HG03280 (cell line): ENCODE measurements at regions not wholly inside any gene's neighbourhood (a gene's known extent, or its start where the extent isn't known, plus 50 kb on each side); places are given as distances from the start of the nearest gene placed in this dataset.
"Not testable (repeated sequence)": the region's sequence is repeated elsewhere in the genome, so short reads cannot be mapped to it uniquely, and the experiment has no call there.

Experiments used
- ATAC-seq: cut with Tn5 transposase; IDR thresholded peaks from one replicate; pipeline ENCODE4 v1.9.1; 2021; ENCODE audit warnings: mild to moderate bottlenecking, moderate library complexity; ENCODE audit not compliant: unreplicated experiment

DNA sequence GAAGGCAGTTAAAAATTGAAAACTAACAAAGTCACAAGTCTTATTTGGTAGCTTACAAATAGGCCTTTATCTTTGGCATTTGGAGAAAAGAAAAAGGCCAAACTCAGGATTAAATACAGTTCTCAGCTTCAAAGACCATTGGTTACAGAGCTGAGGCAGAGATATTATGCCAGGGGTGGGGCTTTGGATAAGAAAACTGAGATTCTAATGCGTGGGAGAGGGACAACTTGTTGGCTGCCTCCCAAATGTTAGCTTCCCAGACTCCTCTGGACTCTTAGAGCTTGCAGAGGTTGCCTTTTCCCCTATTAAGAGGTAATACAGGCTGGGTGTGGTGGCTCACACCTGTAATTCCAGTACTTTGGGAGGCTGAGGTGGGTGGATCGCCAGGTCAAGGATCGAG lies 231.8 kb downstream of the SQOR start:
- ATAC-seq = no peak

DNA sequence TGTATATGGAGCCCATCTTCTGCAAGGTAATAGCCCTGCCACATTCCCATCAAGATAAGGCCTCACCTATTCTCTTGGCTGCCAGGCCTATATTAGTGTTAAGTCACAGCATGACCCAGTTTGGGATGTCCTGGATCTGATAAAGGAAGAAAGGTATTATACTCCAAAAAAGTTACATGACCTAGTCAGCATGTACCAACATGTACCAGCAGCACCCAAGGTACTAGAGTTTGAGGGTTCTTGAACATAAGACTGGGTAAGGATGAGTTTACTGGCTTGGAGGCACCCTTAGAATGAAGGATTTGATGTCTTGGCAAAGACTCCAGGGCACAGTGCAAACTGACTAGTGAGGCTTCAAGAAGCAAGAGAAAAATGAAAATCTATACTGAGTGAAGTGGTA lies 232.5 kb downstream of the SQOR start:
- ATAC-seq = no peak

DNA sequence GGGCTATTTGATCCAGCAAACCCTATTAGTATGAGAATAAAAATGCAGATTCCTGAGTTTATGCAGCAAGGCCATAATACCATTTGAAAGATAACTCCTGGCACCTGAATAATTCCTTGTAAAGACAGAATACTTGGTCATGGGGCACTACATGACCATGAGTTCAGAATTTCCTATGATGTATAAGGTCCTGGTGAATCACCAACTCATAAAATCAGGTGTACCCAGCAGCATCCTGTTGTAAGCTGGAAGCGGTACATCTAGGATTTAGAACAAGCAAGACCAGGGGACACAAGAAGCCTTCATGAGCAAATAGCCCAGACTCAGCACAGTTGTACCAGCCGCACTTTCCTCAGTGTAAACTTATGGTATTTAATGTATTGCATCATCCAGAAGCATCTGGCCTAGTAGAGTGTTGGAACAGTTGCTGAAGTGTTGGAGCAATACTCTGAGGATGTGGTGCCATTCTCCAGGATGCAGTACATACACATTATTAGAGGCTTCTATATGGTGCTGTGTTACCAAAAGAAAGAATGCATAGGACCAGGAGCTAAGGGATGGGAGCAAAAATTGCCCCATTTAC lies 233.4 kb downstream of the SQOR start:
- ATAC-seq = no peak

DNA sequence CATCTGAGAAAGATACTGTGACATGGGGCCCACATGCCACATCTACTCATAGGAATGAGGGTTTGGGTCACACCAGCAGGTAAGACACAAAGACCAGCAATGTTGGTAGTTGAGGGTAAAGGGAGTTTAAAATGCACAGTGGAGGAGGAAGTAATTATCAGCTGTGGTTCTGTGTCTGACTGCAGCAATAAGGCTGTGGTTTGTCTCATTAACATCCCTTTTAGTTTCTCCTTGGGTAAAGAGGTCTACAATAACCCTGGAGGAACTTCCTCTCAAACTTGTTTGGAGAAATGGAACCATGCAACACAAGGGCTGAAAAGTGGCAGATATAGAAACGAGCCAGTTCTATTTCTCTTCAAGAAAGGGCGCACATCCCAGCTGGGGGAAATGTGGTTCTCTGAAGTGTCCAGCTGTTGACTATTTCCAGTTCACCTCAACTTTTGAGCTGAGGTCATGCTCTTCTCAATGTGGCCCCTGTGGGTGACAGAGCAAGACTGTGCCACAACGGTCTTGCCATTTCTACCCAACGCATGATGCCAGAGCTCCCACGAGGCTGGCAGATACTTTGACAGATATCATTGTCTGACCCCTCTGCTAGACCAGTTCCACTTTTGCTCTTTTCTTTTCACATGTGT lies 234.3 kb downstream of the SQOR start:
- no peak for ATAC-seq

DNA sequence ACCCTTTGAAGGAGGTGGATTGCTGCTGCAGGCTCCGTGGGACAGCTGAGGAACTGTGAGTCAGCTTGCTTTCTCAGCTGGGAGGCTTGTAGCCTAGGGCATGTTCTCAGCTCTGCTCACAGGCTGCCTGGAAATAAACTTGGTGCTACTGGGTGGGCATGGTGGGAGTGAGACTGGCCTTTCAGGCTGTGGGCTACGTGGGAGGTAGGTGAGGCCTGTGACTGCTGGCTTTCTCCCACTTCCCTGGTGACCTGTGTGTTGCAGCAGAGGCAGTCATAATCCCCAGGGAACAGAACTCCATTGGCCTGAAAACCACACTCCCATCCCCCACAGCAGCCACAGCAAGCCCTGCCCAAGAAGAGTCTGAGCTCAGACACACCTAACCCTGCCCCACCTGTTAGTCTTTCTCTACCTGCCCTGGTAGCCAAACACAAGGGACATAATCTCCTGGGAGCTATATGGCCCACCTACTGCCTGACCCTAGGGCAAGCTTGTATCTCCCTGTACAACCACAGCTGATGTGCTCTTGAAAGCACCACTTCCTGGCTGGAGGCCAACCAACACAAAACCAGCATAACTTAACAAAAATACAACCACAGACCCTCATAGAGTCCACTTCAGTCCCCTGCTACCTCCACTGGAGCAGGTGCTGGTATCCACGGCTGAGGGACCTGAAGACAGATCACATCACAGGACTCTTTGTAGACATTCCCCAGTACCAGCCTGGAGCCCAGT lies 236.5 kb downstream of the SQOR start:
- ATAC-seq = no peak

DNA sequence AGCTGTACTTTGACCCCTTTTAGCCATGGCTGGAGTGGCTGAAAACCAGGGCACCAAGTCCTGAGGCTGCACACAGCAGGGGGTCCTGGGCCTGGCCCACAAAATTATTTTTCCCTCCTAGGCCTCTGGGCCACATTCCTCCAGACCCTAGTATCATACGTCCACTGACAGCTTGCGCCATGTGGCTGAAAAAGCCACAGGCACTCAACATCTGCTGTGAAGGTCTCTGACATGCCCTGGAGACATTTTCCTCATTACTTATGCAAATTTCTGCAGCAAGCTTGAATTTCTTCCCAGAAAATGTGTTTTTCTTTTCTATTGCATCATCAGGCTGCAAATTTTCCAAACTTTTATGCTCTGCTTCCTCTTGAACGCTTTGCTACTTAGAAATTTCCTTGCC lies 239.0 kb downstream of the SQOR start:
- ATAC-seq = no peak

DNA sequence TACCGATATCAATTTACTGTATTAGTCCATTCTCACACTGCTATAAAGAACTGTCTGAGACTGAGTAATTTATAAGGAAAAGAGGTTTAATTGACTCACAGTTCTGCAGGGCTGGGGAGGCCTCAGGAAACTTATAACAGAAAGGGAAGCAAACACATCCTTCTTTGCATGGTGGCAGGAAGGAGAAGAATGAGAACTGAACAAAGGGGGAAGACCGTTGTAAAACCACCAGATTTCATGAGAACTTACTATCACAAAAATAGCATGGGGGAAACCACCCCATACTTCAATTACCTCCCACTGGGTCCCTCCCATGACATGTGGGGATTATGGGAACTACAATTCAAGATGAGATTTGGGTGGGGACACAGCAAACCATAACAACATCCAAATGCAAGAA lies 239.7 kb downstream of the SQOR start:
- not testable (repeated sequence) for ATAC-seq

DNA sequence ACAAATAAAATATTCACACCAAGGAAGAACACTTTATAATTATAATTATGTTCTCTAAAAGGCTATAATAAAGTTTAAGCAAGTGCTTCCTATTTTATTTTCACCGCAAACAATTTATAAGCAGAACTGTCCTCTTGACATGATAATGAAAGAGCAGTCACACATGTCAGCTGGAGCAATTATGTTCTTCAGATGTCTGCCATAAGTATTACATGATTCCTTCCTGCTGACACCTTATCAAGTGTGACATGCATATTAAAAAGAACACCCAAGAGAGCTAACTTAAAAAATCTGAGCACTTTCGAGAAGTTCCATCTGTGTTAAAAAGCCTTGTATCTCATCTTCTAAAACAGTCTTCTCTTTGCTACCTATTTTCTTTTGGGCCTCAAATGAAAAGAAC lies 249.5 kb downstream of the SQOR start:
- ATAC-seq = no peak

DNA sequence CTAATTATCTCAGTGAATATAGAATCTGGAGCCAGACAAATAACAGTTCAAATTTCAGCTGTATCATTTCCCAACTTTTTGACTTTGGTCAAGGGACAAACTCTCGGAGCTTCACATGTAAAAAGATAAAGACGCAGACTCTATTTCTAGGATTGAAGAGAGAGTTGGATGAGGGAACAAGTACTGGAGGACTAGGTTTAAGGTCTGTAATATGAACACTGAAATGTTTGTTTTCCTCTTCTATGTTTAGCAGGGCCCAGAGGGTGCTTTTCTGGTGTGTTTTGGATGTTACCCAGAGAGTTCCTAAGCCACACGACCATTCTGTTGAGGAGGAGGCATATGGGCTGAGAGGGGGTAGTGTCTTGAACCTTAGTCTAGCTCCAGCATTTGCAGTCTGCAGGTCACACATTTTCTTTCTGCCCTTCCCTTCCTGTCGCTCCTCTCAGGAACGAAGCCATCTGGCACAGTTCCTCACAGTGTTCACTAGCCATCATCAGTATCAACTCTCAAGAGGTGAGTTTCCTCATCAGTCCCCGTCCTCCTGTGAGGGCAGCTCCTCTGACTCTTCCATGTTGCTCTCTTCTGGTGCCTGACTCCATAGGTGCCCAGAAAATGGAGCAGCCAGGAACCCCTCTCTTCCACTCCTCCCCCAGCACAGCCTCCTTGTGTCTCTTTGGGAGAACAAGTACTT lies 250.1 kb downstream of the SQOR start:
- ATAC-seq = no peak

DNA sequence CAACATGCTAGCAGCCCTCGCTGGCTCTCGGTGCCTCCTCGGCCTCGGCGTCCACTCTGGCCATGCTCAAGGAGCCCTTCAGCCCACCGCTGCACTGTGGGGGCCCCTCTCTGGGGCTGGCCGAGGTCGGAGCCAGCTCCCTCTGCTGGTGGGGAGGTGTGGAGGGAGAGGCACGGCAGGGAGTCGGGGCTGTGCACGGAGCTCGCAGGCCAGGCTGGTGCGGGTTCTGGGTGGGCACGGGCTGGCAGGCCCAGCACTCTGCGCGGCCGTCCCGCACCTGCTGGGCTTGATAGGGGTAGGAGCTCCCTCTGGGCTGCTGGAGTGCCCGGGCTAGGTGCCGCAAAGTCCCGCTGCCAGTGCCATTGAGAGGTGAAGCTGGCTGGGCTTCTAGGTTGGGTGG lies 251.0 kb downstream of the SQOR start:
- no peak for ATAC-seq

DNA sequence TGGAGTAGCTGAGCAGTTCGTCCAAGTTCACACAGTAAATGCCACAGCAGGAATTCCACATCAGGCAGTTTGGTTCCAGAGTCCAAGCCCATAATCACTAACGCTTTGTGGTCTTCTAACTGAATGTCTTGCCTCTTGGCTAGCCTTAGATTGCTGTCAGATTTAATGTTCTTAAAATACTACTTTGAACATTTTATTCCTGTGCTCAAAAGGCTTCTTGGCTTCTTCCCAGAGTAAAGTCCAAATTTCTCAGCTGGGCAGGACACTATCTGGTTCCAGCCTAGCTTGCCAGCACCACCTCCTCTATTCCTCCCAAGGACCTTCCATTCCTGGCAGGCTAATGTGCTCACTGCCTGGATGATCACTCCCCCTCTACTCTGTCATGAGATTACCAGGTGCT lies 256.9 kb downstream of the SQOR start:
- no peak for ATAC-seq

DNA sequence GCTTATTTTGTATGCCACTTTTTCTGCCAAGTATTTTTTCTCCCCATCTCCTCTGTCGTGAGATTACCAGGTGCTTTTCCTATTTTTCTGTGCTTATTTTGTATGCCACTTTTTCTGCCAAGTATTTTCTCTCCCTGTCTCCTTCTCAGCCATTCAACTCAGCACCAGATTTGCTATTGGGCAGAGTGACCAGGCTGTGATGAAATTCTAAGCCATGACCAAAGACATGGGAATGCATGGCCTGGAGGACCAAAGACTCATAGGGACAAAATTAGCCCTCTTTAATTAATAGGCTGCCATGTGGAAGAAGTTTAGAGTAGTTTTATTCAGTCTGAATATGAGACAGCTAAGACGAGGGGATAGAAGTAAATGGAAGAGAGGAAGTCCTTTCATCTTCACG lies 257.4 kb downstream of the SQOR start:
- ATAC-seq = no peak

DNA sequence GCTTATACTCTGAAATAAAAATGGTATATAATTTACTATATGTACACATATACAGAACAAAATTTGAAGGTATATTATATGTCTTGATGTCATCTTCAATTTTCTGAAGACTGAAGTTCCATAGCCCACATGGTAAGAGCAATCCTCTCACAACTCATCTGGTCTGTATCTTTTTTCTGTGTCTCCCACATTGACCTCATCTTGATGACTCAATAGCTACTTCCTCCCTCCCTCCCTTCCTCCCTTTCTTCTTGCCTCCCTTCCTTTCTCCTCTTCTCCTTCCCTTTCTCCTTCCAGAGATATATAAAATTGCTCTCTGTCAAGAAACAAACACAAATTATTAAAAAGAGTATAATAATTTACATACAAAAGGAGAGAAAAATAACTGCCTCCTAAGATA lies 268.5 kb downstream of the SQOR start:
- ATAC-seq = no peak

DNA sequence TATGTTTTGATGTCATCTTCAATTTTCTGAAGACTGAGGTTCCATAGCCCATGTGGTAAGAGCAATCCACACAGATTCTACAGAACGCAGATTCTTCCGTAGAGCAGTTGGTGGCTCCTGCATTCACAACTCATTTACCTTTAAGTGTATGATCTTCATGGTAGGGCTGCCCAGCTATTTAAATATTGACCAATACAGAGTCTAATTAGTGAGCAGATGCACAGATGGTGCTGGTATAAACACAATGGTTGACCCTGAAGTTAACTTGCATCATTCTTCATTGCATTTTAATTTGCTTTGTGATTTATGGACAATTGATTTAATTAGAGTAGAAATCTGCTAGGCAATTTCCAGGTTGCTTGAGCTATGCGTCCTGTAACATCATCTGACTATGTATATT lies 269.2 kb downstream of the SQOR start:
- ATAC-seq = no peak

DNA sequence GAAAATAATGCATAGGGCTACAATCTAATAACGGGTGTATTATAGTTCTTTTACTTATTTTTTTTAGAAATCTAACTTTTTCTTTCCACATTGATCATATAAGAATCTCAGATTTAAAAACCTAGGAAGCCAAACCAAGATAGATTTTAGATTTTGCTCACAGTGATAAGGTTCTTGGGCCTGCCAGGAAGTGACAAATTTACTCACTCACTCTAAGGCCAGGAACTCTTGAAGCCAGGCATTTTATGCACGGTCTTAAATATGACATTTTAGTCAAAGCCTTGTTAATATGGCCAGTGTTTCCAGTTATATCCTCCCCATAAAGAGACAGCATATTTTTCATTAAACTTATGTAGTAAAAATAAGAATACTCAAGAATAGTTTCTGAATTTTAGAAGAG lies 271.4 kb downstream of the SQOR start:
- no peak for ATAC-seq

DNA sequence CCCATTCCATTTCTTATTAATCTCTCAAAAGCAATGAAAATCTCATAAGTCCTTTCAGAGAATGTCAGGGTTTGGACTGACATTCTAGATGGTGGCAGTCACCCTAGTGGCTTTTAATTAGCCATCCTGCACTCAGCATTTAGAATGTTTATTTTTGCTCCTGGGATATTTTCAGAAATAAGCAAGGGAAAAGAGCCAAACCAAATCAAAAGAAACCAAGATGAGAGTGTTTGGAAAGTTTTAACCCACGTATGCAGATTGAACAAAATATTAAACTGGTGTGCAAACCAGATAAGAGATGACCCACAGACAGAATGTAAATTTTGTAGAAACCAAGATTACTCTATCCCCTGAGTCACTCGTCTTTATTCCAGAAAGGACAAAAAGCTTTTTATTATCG lies 275.8 kb downstream of the SQOR start:
- ATAC-seq = no peak

DNA sequence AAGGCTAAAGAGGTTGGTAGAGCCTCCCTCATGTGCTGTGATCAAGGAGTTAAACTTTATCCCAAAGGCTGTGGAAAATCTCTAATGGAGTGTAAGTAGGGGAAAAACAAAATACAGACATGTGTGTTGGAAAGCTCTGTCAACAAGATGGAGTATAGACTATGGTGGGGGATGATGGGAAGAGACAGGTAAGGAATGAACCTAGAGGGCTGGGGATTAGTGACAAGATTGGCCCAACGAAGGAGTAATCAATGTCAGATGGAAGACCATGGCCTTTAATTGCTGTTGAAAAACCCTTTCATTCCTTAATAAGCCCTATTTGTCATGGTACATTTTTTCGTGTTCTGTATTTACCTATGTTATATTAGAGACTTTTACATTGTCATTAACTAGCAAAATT lies 278.6 kb downstream of the SQOR start:
- ATAC-seq = no peak

DNA sequence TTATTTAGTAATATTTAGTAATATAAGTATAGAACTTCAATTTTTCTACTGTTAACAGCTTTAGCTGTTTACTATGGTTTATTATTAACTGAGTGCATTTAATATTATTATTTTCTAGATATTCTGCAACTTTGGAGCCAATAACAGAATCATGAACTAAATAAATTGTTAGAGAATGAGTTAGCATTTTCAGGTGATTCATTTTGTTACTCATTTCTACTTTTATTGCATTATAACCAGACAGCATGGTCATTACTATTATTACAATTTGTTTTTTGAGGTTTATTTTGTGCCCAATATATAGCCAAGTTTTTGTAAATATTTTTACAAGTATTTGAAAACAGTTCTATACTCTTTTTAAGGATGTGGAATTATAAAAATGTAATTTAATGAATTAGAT lies 279.6 kb downstream of the SQOR start:
- ATAC-seq = no peak

DNA sequence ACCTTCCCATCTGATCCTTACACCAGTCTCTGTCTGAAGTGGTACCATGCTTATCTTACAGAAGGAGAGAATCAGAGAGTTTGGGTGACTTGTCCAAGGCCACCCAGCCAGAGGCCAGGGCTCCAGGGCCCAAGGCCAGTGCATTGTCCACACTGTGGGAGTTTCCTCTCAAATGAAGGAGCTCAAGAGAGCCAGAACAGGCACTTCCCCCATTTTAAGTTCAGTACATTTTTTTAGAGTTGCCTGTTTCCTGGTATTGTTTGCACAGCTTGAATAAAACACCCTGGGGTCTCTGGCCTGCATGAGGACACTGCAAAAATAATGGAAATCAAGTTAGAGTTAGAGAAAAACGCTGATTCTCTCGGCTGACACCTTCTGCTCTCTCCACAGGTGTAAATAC lies 284.0 kb downstream of the SQOR start:
- ATAC-seq = no peak

DNA sequence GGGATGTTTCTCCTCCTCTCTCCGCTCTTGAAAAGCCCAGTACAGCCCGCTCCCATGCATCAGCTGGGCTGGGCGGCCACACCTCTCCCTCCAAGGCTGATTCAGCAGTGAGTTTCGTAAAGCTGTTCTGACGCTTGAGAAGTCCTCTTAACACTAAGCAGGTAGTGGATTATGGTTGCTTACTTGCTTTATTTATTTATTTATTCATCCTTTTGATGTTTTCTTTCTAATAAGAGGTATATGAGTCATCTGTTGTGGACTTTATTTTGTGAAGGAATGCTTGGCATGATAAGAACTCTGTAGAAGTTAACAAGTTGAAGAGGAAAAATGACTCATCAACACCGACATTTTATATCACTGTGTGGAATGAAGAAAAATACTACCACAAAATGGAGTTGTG lies 285.0 kb downstream of the SQOR start:
- no peak for ATAC-seq

DNA sequence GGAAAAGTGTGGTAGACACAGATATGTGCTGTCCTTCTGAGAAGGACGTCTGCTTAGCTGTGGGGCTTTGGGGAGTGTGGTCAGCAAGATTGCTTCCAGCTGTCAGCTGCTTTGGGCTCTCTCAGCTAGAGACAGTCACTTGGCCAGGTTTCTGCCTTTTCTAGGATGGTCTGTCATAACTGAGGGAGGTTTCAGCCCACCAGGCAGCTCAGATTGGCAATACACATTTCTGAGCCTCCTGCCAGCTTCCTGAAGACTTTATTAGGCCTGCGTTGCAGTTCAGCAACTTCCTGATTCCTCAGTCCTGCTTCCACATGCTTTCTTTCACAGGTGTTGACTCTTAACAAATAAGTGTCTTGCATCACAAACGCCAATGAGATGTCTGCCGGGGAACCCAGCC lies 286.5 kb downstream of the SQOR start:
- no peak for ATAC-seq

DNA sequence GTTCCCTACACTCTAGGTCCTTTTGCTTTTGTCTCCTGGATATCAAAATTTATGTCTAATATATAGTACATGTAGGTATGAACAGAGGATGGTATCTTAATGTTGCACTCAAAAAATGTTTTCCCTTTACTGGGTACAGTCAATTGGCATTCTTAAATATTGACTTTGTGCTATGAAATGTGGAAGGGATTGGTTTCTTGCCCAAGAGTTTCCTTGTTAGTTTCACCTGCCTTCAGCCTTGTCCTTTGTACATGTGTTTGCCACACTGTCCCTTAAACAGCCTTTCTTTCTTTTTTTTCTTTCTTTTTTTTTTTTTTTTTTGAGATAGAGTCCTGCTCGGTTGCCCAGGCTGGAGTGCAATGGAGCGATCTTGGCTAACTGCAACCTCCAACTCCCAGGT lies 287.1 kb downstream of the SQOR start:
- ATAC-seq = no peak
